RWPE2 (cell line): ENCODE measurements at regions not wholly inside any gene's neighbourhood (a gene's known extent, or its start where the extent isn't known, plus 50 kb on each side); places are given as distances from the start of the nearest gene placed in this dataset.
A peak's percentile ranks its signal among the peaks of the same experiment; 100 is the strongest.

Experiments used
- ATAC-seq: fragments of 200-7000 bp; cut with Tn5 transposase; 3 replicates; pipeline ENCODE4 v1.9.1; 2021; ENCODE audit warnings: low read depth
- DNase-seq: peaks from one replicate; pipeline ENCODE4 v3.0.0-alpha.2; 2020; ENCODE audit warnings: low spot score
- H3K27ac ChIP-seq: fragments of 450-650 bp; 2 replicates; pipeline ENCODE4 v1.5.1; 2017; ENCODE audit warnings: mild to moderate bottlenecking; ENCODE audit not compliant: poor library complexity, severe bottlenecking
- H3K27me3 ChIP-seq: fragments of 250-450 bp; sonication (Bioruptor Pico); 2 replicates; pipeline ENCODE4 v1.5.1; 2021; ENCODE audit warnings: mild to moderate bottlenecking, moderate library complexity; ENCODE audit not compliant: insufficient read depth, poor library complexity, severe bottlenecking
- H3K36me3 ChIP-seq: fragments of 250-450 bp; sonication (Bioruptor Pico); 2 replicates; pipeline ENCODE4 v1.5.1; 2020; ENCODE audit warnings: low read depth, mild to moderate bottlenecking, moderate library complexity
- H3K4me1 ChIP-seq: fragments of 250-450 bp; sonication (Bioruptor Pico); 2 replicates; pipeline ENCODE4 v1.5.1; 2021; ENCODE audit warnings: mild to moderate bottlenecking, moderate library complexity; ENCODE audit not compliant: insufficient read depth, poor library complexity, severe bottlenecking
- H3K4me3 ChIP-seq: fragments of 250-450 bp; sonication (Bioruptor Pico); 2 replicates; pipeline ENCODE4 v1.5.1; 2021; ENCODE audit warnings: mild to moderate bottlenecking, moderate library complexity; ENCODE audit not compliant: severe bottlenecking
- H3K9me3 ChIP-seq: fragments of 250-450 bp; sonication (Bioruptor Pico); 2 replicates; pipeline ENCODE4 v1.5.1; 2021; ENCODE audit warnings: mild to moderate bottlenecking, moderate library complexity; ENCODE audit not compliant: severe bottlenecking
- CTCF ChIP-seq: fragments of 450-650 bp; IDR thresholded peaks from one replicate; pipeline ENCODE4 v1.5.1; 2017; ENCODE audit warnings: mild to moderate bottlenecking, moderate library complexity; ENCODE audit not compliant: poor library complexity, severe bottlenecking

- no peak for DNase-seq
- Histone ChIP-seq H3K9me3 (no peaks in the 10 kb centered on the region), H3K27ac (no peak overlapping the region), H3K4me1 (peaks cover 12% of the 10 kb centered on the region), H3K36me3 (no peaks in the 10 kb centered on the region), H3K4me3 (no peak overlapping the region), H3K27me3 (no peaks in the 10 kb centered on the region)
- ATAC-seq, result no peak
- no peak for TF ChIP-seq CTCF
Measured at GRCh38 chr1:106924360-106924759, 132.1 kb upstream of the PRMT6 start.

- Histone ChIP-seq H3K27me3 (no peaks in the 10 kb centered on the region), H3K9me3 (no peaks in the 10 kb centered on the region), H3K36me3 (no peaks in the 10 kb centered on the region), H3K4me1 (peaks cover 12% of the 10 kb centered on the region), H3K27ac (no peak overlapping the region), H3K4me3 (no peak overlapping the region)
- DNase-seq (no peak), ATAC-seq (no peak)
- TF ChIP-seq CTCF, result no peak
Measured at GRCh38 chr1:106925750-106926149, 130.7 kb upstream of the PRMT6 start.

- peak; percentile 97 for ATAC-seq
- Histone ChIP-seq H3K9me3 (no peaks in the 10 kb centered on the region), H3K27ac (no peak overlapping the region), H3K36me3 (no peaks in the 10 kb centered on the region), H3K4me3 (no peak overlapping the region), H3K27me3 (no peaks in the 10 kb centered on the region), H3K4me1 (peaks cover 12% of the 10 kb centered on the region)
- TF ChIP-seq CTCF, result no peak
- no peak for DNase-seq
Measured at GRCh38 chr1:106926803-106927582, 129.5 kb upstream of the PRMT6 start.

GRCh38 chr1:106937104-106937503 lies 119.4 kb upstream of the PRMT6 start:
- no peaks in the 10 kb centered on the region for H3K36me3 ChIP-seq
- H3K27me3 ChIP-seq, result no peaks in the 10 kb centered on the region
- peak; percentile 100 for ATAC-seq
- H3K27ac ChIP-seq, result peak overlapping the region; percentile 67
- peak; percentile 64 for DNase-seq
- H3K4me1 ChIP-seq, result peaks cover 9% of the 10 kb centered on the region
- no peak overlapping the region for H3K4me3 ChIP-seq
- TF ChIP-seq CTCF, result no peak
- H3K9me3 ChIP-seq, result no peaks in the 10 kb centered on the region

GRCh38 chr1:106944721-106945120 lies 111.8 kb upstream of the PRMT6 start:
- H3K9me3 ChIP-seq, result no peaks in the 10 kb centered on the region
- H3K27me3 ChIP-seq, result no peaks in the 10 kb centered on the region
- no peak for TF ChIP-seq CTCF
- H3K4me3 ChIP-seq, result no peak overlapping the region
- DNase-seq, result no peak
- ATAC-seq, result peak; percentile 94
- H3K4me1 ChIP-seq, result no peaks in the 10 kb centered on the region
- H3K36me3 ChIP-seq, result no peaks in the 10 kb centered on the region
- no peak overlapping the region for H3K27ac ChIP-seq
